Activated T-cell treated with anti-CD3 and anti-CD28 coated beads, Interleukin-2, amount 50 U/mL, for 4 hours (primary cell): ENCODE measurements at regions not wholly inside any gene's neighbourhood (a gene's known extent, or its start where the extent isn't known, plus 50 kb on each side); places are given as distances from the start of the nearest gene placed in this dataset.

Experiments used
- ATAC-seq, 2 donors: fragments of 200-7000 bp; cut with Tn5 transposase; one replicate each; pipeline ENCODE4 v1.10.0; 2021
- DNase-seq: peaks from one replicate; pipeline ENCODE4 v3.0.0-alpha.2; 2020
- H3K27me3 Mint-ChIP-seq: one replicate; pipeline ENCODE4 v1.8.0; 2021; ENCODE audit warnings: low read depth, mixed read lengths
- H3K36me3 Mint-ChIP-seq: one replicate; pipeline ENCODE4 v1.8.0; 2022; ENCODE audit warnings: mixed read lengths; ENCODE audit not compliant: insufficient read depth
- H3K4me1 Mint-ChIP-seq: one replicate; pipeline ENCODE4 v1.8.0; 2021; ENCODE audit warnings: low read depth, mixed read lengths
- H3K4me3 Mint-ChIP-seq: one replicate; pipeline ENCODE4 v1.8.0; 2021; ENCODE audit warnings: mild to moderate bottlenecking, moderate library complexity, mixed read lengths
- H3K9me3 Mint-ChIP-seq: one replicate; pipeline ENCODE4 v1.8.0; 2021; ENCODE audit warnings: mixed read lengths

DNA sequence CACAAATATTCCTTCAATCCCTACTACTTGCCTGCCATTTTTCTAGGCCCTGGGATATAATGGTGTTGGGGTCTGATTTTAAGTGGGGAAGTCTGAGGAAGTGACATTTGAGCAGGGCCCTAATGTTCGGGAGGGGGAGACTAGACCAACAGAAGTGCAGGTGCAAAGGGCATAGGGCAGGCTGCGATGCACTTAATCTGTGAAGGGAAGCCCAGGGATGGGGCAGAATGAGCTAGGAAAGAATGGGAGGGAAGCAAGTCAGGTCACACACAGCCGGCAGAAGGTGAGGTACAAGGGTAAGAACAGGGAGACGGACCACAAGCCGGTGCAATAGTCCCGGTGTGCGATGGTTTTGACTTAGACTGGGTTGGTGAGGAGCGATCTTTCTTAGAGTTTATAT is 146.8 kb downstream of the UNC5CL start:
- no peaks in the 10 kb centered on the region for H3K4me1 Mint-ChIP-seq
- H3K9me3 Mint-ChIP-seq, result no peaks in the 10 kb centered on the region
- ATAC-seq (no peak), DNase-seq (no peak)
- no peaks in the 10 kb centered on the region for H3K36me3 Mint-ChIP-seq
- H3K27me3 Mint-ChIP-seq, result peaks cover 7% of the 10 kb centered on the region
- no peak overlapping the region for H3K4me3 Mint-ChIP-seq

DNA sequence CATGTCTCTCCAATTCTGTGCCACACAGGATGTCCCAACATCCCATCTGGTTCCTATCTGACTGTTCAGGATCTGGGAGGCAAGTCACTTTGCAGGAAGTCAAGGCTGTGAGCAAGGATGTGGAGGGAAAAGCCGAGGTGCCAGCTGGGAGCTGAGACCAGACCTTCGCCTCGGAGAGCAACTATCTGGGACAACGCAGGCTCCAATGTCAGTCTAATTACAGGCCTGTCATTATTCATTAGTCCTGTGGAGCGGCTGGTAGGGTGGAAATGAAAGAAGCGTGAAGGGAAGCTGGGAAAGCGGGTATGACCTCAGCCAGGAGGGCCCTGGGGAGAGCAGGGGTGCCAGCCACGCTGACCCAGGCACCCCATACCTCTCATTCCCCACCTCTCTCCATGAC is 147.3 kb downstream of the UNC5CL start:
- no peaks in the 10 kb centered on the region for H3K9me3 Mint-ChIP-seq
- H3K27me3 Mint-ChIP-seq, result peaks cover 6% of the 10 kb centered on the region
- no peak overlapping the region for H3K4me3 Mint-ChIP-seq
- no peaks in the 10 kb centered on the region for H3K36me3 Mint-ChIP-seq
- ATAC-seq (no peak), DNase-seq (no peak)
- no peaks in the 10 kb centered on the region for H3K4me1 Mint-ChIP-seq

DNA sequence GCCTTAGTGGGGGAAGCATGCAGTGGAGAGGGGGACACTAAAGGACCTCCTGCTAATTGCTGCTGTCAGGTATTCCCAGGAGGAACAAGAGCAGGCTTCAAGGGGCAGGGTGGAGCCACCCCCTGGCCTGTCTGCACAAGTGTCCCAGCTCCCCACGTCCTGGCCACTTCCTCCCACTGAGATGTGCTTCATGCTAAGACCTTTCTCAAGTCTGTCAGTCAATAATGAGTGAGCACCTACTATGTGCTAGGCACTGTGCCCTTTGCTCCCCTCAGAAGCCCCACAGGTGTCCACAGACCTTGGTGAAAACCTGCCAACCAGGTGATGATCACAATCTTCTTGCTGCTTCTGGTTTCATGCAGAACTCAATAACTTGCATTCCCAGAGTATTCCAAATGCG is 147.9 kb downstream of the UNC5CL start:
- Mint-ChIP-seq H3K9me3 (no peaks in the 10 kb centered on the region), H3K4me1 (no peaks in the 10 kb centered on the region), H3K27me3 (peaks cover 6% of the 10 kb centered on the region), H3K36me3 (no peaks in the 10 kb centered on the region), H3K4me3 (no peak overlapping the region)
- ATAC-seq, result no peak
- no peak for DNase-seq

DNA sequence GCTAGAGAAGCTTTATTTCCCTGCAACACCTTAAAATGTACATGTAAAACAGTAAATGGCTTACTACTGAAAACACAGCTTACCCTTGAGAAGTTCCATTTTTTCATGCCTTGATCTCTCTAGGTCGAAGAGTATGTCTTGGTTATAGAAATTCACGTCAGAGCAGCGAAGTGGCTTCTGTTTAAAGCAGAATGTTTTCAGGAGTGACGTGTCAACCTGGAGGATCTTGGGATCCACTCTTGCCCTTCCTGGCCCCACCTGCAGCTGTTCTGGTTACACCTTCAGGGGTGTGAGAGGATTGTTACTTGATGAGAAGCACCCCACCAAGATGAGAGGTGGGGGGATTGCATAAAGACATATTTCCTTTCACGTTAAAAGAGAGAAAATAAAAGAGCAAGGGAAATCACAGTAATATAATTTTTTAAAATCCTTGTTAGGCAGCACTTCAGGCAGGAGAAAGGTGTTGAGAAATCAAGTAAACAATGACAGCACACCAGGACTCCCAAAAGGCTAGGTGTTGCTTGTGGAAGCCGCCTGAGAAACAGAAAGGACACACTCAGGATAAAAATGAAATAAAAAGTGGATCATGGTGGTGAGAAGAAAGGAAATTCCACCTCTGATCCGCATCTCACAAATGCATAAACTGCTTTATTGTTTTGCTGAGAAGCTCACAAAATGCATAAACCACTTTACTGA is 149.7 kb downstream of the UNC5CL start:
- Mint-ChIP-seq H3K4me1 (no peaks in the 10 kb centered on the region), H3K4me3 (no peak overlapping the region), H3K27me3 (peaks cover 4% of the 10 kb centered on the region), H3K36me3 (no peaks in the 10 kb centered on the region), H3K9me3 (no peaks in the 10 kb centered on the region)
- ATAC-seq (no peak), DNase-seq (no peak)

DNA sequence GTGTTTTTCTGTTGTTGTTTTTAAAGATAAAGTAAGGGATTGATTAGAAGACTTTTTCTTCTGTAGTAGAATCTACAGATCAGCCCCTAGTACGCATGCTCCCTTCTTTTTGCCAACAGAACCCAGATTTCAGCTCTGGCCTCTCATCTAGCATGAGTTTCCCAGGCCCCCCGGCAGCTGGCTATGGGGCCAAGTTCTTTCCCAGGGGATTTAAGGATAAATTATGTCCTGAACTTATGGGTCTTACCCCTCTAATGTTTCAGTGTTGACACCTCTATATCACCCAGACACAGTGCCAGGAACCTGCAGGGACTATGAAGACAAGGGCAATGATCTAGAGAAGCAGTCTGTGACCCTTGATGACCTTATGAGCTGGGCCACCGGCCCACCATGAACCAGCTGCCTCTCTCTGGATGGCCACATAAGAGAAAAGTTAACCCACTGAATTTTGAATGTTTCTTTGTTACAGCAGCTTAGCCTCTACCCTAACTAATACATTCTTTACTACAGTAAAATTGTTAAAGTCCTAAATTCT is 150.5 kb downstream of the UNC5CL start:
- no peak for ATAC-seq
- Mint-ChIP-seq H3K9me3 (no peaks in the 10 kb centered on the region), H3K36me3 (no peaks in the 10 kb centered on the region), H3K27me3 (peaks cover 4% of the 10 kb centered on the region), H3K4me1 (no peaks in the 10 kb centered on the region), H3K4me3 (no peak overlapping the region)
- DNase-seq, result no peak

DNA sequence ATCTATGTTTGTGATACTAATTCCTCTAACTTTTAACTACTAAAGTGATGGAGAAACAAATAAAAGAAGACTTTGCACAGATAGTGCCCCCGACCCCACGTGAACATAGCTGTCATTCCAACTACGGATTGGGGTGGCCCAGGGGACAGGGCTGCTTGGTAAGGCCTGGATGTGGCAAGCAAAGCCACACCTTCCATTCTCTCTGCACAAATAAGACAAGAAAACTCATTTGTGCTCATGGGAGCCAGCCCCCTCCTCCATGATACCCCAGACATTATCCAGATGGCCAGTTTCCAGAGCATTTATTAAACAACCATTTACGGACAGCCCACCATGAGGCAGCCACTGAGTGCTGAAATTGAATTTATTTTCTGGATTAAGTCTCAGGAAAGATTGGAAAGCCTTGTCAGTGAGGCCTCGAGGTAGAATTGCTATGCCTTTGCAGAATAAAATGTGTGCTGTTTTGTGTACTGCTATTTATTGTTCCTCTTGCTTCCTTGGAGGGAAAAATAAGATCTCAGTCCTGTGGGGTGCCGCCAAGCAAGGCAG is 151.2 kb downstream of the UNC5CL start:
- no peaks in the 10 kb centered on the region for H3K4me1 Mint-ChIP-seq
- H3K27me3 Mint-ChIP-seq, result peaks cover 4% of the 10 kb centered on the region
- ATAC-seq (no peak), DNase-seq (no peak)
- no peaks in the 10 kb centered on the region for H3K9me3 Mint-ChIP-seq
- no peaks in the 10 kb centered on the region for H3K36me3 Mint-ChIP-seq
- no peak overlapping the region for H3K4me3 Mint-ChIP-seq

DNA sequence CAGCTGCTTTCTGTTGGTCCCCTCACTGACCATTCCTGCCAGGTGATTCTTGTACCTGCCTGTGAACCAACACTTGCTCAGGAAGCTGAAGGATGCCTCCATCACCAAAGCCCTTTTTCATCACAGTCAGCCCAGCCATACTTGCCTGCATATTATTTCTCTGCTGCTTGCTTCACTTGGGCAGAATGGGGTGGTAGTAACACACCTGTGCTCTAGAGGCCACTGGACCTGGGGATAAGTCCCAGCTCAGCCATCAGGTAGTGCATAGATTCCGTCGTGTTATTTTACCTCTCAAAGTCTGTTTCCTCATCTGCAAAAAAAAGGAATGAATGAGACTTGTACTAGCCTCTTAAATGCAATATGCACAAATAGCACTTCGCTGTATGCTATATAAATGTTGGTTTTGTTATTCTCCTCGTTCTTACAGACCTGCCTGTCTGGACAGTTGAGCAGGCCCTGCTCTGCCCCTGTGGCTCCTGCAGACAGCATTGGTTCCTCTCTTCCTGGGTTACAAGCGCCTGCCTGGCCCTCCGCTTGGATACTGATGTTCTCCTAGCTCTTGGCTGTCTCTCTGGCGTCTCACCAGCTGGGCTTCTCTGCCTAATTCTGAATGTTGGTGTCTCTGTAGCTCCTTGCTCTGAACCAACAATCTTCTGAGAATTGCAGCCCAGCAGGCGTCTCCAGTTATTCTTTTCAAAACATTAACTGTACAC is 151.8 kb downstream of the UNC5CL start:
- DNase-seq (no peak), ATAC-seq (no peak)
- H3K36me3 Mint-ChIP-seq, result no peaks in the 10 kb centered on the region
- H3K4me1 Mint-ChIP-seq, result no peaks in the 10 kb centered on the region
- peaks cover 4% of the 10 kb centered on the region for H3K27me3 Mint-ChIP-seq
- H3K9me3 Mint-ChIP-seq, result no peaks in the 10 kb centered on the region
- H3K4me3 Mint-ChIP-seq, result no peak overlapping the region

DNA sequence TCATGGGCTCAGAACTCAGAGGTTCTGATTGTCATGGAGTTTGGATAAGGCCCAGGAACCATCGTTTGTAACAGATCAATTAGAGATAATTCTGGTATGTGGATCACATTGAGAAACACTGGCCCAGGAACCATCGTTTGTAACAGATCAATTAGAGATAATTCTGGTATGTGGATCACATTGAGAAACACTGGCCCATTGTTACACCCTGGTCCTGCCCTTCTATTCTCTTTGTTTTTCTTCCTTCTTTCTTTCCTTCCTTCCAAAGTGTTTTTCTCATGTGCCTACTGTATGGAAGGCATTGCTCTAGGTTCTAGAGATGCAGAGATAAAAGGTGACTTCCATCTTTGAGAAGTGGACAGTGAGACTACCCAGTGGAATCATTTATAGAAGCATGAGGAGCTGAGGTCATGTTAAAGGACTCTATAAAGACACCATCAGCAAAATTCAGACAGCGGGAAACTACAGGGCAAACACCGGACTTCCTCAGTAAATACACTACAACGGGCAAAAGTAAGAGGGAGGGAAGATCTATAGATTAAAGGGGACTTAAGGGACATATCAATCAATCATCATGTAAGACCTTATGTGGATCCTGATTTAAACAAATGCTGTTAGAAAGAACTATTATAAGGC is 153.8 kb downstream of the UNC5CL start:
- Mint-ChIP-seq H3K27me3 (no peaks in the 10 kb centered on the region), H3K4me3 (no peak overlapping the region), H3K4me1 (no peaks in the 10 kb centered on the region), H3K36me3 (no peaks in the 10 kb centered on the region), H3K9me3 (no peaks in the 10 kb centered on the region)
- ATAC-seq, result no peak
- no peak for DNase-seq

DNA sequence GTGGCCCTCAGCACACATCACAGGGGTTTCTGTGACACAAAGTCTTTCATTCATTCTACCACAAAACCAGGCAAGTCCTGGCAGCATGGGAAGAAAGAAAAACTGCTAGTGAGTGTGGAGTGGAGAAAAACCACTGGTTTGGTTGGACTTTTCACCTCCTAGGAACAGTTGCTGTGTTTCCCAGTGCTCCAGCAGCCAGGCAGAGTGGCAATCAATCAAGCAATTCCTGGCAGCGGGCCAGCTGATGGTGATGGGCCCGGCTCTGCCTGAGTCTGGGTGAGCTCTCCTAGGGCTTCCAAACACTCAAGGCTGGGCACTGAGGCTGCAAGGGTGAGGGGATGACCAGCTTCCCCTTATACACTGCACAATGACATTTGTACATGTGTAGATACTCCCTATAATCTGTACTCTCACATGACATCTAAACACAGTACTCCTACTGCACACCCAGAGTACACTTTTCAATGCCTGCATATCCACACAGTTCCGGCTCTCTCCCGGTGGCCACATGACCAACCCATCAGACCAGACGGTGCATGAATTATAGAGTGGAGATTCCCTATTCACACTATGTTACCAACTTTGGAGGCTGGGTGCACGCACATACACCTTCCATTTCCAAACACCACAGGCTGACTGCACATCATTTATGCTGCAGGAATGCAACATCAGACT is 156.6 kb downstream of the UNC5CL start:
- Mint-ChIP-seq H3K36me3 (no peaks in the 10 kb centered on the region), H3K4me3 (no peak overlapping the region), H3K9me3 (peaks cover 8% of the 10 kb centered on the region), H3K27me3 (peaks cover 12% of the 10 kb centered on the region), H3K4me1 (no peaks in the 10 kb centered on the region)
- DNase-seq, result no peak
- ATAC-seq, result no peak

DNA sequence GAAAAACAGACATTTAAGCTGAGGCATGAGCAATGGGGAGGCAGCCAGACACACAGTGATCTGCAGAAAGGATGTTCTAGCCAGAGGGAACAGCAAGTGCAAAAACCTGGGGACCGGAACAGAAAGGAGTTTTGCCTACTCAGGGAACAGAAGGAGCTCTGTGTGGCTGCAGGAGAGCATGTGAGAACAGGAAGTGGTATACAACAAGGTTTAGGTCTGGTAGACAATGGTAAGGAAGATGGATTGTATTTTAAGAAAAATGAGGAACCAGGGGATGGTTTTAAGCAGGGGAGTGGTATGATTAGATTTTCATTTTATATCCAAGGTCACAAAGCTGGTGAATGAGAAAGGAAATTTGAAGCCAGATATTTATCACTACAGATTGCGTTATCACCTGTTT is 157.5 kb downstream of the UNC5CL start:
- Mint-ChIP-seq H3K27me3 (peaks cover 19% of the 10 kb centered on the region), H3K9me3 (peaks cover 8% of the 10 kb centered on the region), H3K36me3 (no peaks in the 10 kb centered on the region), H3K4me1 (no peaks in the 10 kb centered on the region), H3K4me3 (no peak overlapping the region)
- ATAC-seq, result no peak
- DNase-seq, result no peak

DNA sequence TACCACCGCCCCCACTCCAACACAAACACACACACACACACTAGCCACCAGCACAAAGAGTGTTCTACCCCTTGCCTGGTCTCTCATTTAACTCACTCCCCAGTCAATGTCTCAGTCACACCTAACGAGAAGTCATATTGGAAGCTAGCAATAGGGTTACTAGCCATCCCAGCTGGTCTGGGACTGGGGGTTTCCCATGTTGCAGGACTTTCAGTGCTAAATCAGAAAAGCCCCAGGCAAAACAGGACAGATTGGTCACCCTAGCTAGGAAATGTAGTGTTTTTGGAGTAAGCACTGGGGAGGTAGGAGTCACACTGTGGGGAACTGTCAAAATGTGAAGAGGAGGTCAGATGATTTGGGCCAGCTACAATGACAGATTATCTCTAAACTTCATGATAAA is 158.1 kb downstream of the UNC5CL start:
- Mint-ChIP-seq H3K36me3 (no peaks in the 10 kb centered on the region), H3K27me3 (peaks cover 22% of the 10 kb centered on the region), H3K4me1 (no peaks in the 10 kb centered on the region), H3K4me3 (no peak overlapping the region), H3K9me3 (peaks cover 8% of the 10 kb centered on the region)
- DNase-seq (no peak), ATAC-seq (no peak)

DNA sequence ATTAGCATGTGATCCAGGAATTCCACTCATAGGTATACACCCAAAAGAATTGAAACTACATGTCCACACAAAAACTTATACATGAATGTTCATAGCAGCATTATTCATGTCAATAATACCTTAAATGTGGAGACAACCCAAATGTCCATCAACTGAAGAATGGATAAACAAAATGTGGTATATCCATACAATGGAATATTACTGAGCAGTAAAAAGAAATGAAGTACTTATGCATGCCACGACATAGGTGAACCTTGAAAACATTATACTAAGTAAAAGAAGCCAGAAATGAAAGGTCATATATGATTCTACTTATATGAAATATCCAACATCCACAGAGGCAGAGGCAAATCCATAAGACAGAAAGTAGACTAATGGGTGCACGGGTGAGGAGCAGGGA is 159.9 kb downstream of the UNC5CL start:
- Mint-ChIP-seq H3K27me3 (peaks cover 30% of the 10 kb centered on the region), H3K4me3 (no peak overlapping the region), H3K36me3 (no peaks in the 10 kb centered on the region), H3K4me1 (no peaks in the 10 kb centered on the region), H3K9me3 (peaks cover 8% of the 10 kb centered on the region)
- DNase-seq (no peak), ATAC-seq (no peak)

DNA sequence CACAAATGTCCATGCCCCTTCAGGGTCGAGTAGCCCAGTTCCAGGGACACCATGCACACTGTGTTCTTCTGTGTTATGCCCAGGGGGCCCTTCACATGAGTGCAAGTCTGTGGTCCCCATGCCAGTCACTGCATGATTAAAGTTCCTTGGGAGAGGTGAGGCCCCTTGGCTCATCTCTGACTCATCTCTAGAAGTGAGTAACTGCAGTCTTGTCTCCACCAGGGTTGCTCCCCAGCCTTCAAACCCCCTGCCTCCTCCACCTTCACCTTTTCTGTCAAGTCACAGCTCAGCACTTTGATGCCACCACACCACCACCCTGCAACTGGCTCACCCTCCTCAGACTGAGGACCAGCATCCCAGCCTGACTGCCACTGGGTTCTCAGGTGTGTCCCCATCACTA is 161.7 kb downstream of the UNC5CL start:
- Mint-ChIP-seq H3K9me3 (peaks cover 8% of the 10 kb centered on the region), H3K4me3 (no peak overlapping the region), H3K27me3 (peaks cover 30% of the 10 kb centered on the region), H3K4me1 (no peaks in the 10 kb centered on the region), H3K36me3 (no peaks in the 10 kb centered on the region)
- ATAC-seq (peak; percentile 86 to 88), DNase-seq (no peak)

DNA sequence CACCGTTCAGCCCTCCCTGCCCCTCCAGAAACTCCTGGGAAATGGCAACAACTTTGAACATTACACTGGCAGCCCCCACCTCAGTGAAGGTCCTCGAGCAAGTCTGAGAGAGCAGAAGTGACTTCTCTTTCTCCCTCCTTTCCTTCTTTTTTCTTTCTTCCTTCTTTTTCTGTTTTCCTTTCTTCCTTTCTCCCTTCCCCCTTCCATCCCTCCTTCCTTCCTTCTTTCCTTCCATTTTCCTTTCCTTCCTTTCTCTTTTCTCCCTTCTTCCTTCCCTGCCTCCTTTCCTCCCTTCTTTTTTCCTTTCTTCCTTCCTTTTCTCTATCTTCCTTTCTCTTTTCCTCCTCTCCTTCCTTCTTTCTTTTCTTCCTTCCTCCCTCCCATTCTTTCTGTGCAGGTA is 162.7 kb downstream of the UNC5CL start:
- H3K9me3 Mint-ChIP-seq, result peaks cover 8% of the 10 kb centered on the region
- ATAC-seq, result no peak

More for the DNA sequence above, 162.7 kb downstream of the UNC5CL start:
- H3K4me3 Mint-ChIP-seq, result no peak overlapping the region
- H3K36me3 Mint-ChIP-seq, result no peaks in the 10 kb centered on the region
- H3K27me3 Mint-ChIP-seq, result peaks cover 32% of the 10 kb centered on the region
- no peaks in the 10 kb centered on the region for H3K4me1 Mint-ChIP-seq
- DNase-seq, result no peak
